ENCODE measurements at regions not wholly inside any gene's neighbourhood (a gene's known extent, or its start where the extent isn't known, plus 50 kb on each side); places are given as distances from the start of the nearest gene placed in this dataset.

- no peak for TF ChIP-seq CTCF (IDR thresholded peaks at IDR 0.05)
- TF ChIP-seq POLR2A (IDR thresholded peaks at IDR 0.05) = no peak
Observed at GRCh38 chr5:4874097-4874496, 266.0 kb upstream of the ADAMTS16 start.
